Endothelial cell of umbilical vein (primary cell): ENCODE measurements at regions not wholly inside any gene's neighbourhood (a gene's known extent, or its start where the extent isn't known, plus 50 kb on each side); places are given as distances from the start of the nearest gene placed in this dataset.

Experiments used
- BruUV-seq: library from RNA; stranded (reverse); fragments of 400-500 nt; replicated peaks from 2 replicates; lab custom pipeline; 2021; lab: Mats Ljungman, UMichigan
- CTCF ChIA-PET: fragments of 300-600, 350-600 bp; sonication (Branson Sonifier 250); formaldehyde crosslinking; loops from one replicate; lab custom pipeline; 2021; ENCODE audit warnings: antibody characterized with exemption, inconsistent platforms; lab: Charles Lee
- POLR2A ChIA-PET: fragments of 300-600, 350-600 bp; sonication (Branson Sonifier 250); formaldehyde crosslinking; loops from one replicate; lab custom pipeline; 2021; ENCODE audit warnings: antibody characterized with exemption, inconsistent platforms; lab: Charles Lee
- DNase-seq: peaks from one replicate; pipeline ENCODE4 v3.0.0-alpha.2; 2011; ENCODE audit warnings: low read depth, low spot score
- FAIRE-seq: peaks from 2 replicates; lab custom pipeline; 2011; peaks lifted over from hg19 to GRCh38; lab: Jason Lieb, UNC
- H2AFZ ChIP-seq: 2 replicates; pipeline ENCODE4 v1.6.0; 2012; ENCODE audit warnings: low read depth, low read length, control low read depth, inconsistent platforms
- H3K27ac ChIP-seq: 2 replicates; pipeline ENCODE4 v1.5.1; 2011; ENCODE audit warnings: low read depth, mild to moderate bottlenecking, control low read depth, low read length, moderate library complexity; ENCODE audit not compliant: insufficient read depth
- H3K27me3 ChIP-seq, 2 experiments: 2 replicates each; pipeline versions ENCODE4 v1.6.0 to v1.6.1; 2011; ENCODE audit warnings: low read length in 2 of 2, mixed read lengths in 1 of 2; ENCODE audit not compliant: control insufficient read depth in 2 of 2, insufficient read depth in 2 of 2
- H3K36me3 ChIP-seq, 2 experiments: 2 replicates in 1 of 2; 3 replicates in 1 of 2; pipeline ENCODE4 v1.5.1; 2011; ENCODE audit warnings: low read length in 2 of 2, mild to moderate bottlenecking in 1 of 2, moderate library complexity in 1 of 2; ENCODE audit not compliant: control insufficient read depth in 2 of 2, insufficient read depth in 2 of 2; ENCODE audit errors: extremely low read depth in 1 of 2
- H3K4me1 ChIP-seq: 3 replicates; pipeline ENCODE4 v1.5.1; 2011; ENCODE audit warnings: mild to moderate bottlenecking, low read length; ENCODE audit not compliant: control insufficient read depth, insufficient read depth; ENCODE audit errors: extremely low read depth
- H3K4me2 ChIP-seq: 2 replicates; pipeline ENCODE4 v1.6.1; 2011; ENCODE audit warnings: low read length, control low read depth, mixed read lengths; ENCODE audit not compliant: insufficient read depth
- H3K4me3 ChIP-seq, 3 experiments: fragments of 200-600 bp in 1 of 3; sonication (generic), shearing (Covaris generic) in 1 of 3; replicated peaks in 1 of 3; 2 replicates each; pipeline ENCODE4 v1.5.1; 2011 to 2016; ENCODE audit warnings: control low read depth in 3 of 3, low read length in 3 of 3, mild to moderate bottlenecking in 2 of 3, inconsistent platforms in 1 of 3, low read depth in 1 of 3, moderate library complexity in 1 of 3; ENCODE audit not compliant: insufficient read depth in 1 of 3
- H3K79me2 ChIP-seq: 2 replicates; pipeline ENCODE4 v1.6.0; 2012; ENCODE audit warnings: low read length, inconsistent platforms; ENCODE audit not compliant: control insufficient read depth, insufficient read depth
- H3K9ac ChIP-seq: replicated peaks from 2 replicates; pipeline ENCODE3; 2011; ENCODE audit warnings: low read length, control low read depth; ENCODE audit not compliant: insufficient read depth; ENCODE audit errors: extremely low read depth
- H3K9me1 ChIP-seq: replicated peaks from 3 replicates; pipeline ENCODE4 v1.6.0; 2011; ENCODE audit warnings: mild to moderate bottlenecking, low read length; ENCODE audit not compliant: control insufficient read depth, insufficient read depth; ENCODE audit errors: extremely low read depth
- H3K9me3 ChIP-seq: replicated peaks from 2 replicates; pipeline ENCODE4 v1.5.1; 2012; ENCODE audit warnings: low read length, inconsistent platforms; ENCODE audit not compliant: control insufficient read depth, insufficient read depth
- H4K20me1 ChIP-seq: replicated peaks from 2 replicates; pipeline ENCODE3; 2011; ENCODE audit warnings: mild to moderate bottlenecking, low read length; ENCODE audit not compliant: control insufficient read depth, insufficient read depth; ENCODE audit errors: extremely low read depth
- CTCF ChIP-seq, 2 donors: IDR thresholded peaks; 1 replicate in 1 of 2; 2 replicates in 1 of 2; pipeline ENCODE4 v1.5.1; 2011; ENCODE audit warnings: low read length in 2 of 2, mild to moderate bottlenecking in 2 of 2, moderate library complexity in 2 of 2, control low read depth in 1 of 2, inconsistent platforms in 1 of 2, low read depth in 1 of 2; ENCODE audit not compliant: insufficient read depth in 1 of 2; ENCODE audit errors: extremely low read depth in 1 of 2
- EZH2 ChIP-seq: IDR thresholded peaks from 2 replicates; pipeline ENCODE4 v1.6.1; 2012; ENCODE audit warnings: borderline replicate concordance, low read depth, mild to moderate bottlenecking, moderate library complexity, low read length, inconsistent platforms; ENCODE audit not compliant: severe bottlenecking
- FOS ChIP-seq: IDR thresholded peaks from 2 replicates; pipeline ENCODE4 v1.6.1; 2011; ENCODE audit warnings: mild to moderate bottlenecking, low read length, moderate library complexity, borderline replicate concordance; ENCODE audit not compliant: insufficient read depth
- GATA2 ChIP-seq: IDR thresholded peaks from 2 replicates; pipeline ENCODE4 v1.7.0; 2011; ENCODE audit warnings: low read depth, mild to moderate bottlenecking, moderate library complexity, mixed read lengths, low read length; ENCODE audit not compliant: insufficient read length, insufficient read depth
- JUN ChIP-seq: IDR thresholded peaks from 2 replicates; pipeline ENCODE4 v1.6.1; 2011; ENCODE audit warnings: borderline replicate concordance, low read depth; ENCODE audit not compliant: insufficient read length, insufficient read depth
- MAX ChIP-seq: IDR thresholded peaks from 2 replicates; pipeline ENCODE4 v1.6.1; 2011; ENCODE audit not compliant: insufficient read depth, insufficient read length
- MYC ChIP-seq: IDR thresholded peaks from one replicate; pipeline ENCODE4 v1.6.1; 2011; ENCODE audit warnings: mild to moderate bottlenecking, low read depth, low read length
- POLR2A ChIP-seq: IDR thresholded peaks from 2 replicates; pipeline ENCODE4 v1.6.1; 2012; ENCODE audit warnings: low read depth, mild to moderate bottlenecking, control low read depth, low read length
- POLR2AphosphoS5 ChIP-seq: IDR thresholded peaks from 2 replicates; pipeline ENCODE4 v1.6.1; 2012; ENCODE audit warnings: low read depth, mild to moderate bottlenecking, control low read depth, low read length, moderate library complexity; ENCODE audit not compliant: insufficient read depth
- dilution Hi-C: fragments of 300-500 bp; cut with MboI; formaldehyde crosslinking; loops from one replicate; pipeline ENCODE4 v1.15.0; 2019; ENCODE audit warnings: low sequenced_read_pairs; ENCODE audit not compliant: extremely low pct_ligation_motif_present
- intact Hi-C: fragments of 100-400 bp; cut with micrococcal nuclease; formaldehyde crosslinking; loops from one replicate; pipeline ENCODE4 v1.10.0; 2022

GRCh38 chr18:30208546-30208945 is 834.0 kb downstream of the DSC3 start:
- H3K9me1 ChIP-seq, result no peaks in the 10 kb centered on the region
- no peak overlapping the region for H3K9ac ChIP-seq
- peaks cover 4% of the 10 kb centered on the region for H3K9me3 ChIP-seq
- TF ChIP-seq POLR2AphosphoS5 (no peak), CTCF (IDR thresholded peaks at IDR 0.05; ENCODE audit: extremely low read depth in 1 of 2, insufficient read depth in 1 of 2, low read depth in 1 of 2, low read length in 2 of 2) (no peak), POLR2A (no peak), MYC (no peak), EZH2 (no peak), GATA2 (no peak), JUN (no peak), MAX (no peak), FOS (no peak)
- H3K4me3 ChIP-seq, result no peak overlapping the region
- BruUV-seq, result no TSS peak
- H3K79me2 ChIP-seq, result no peaks in the 10 kb centered on the region
- DNase-seq (no peak), FAIRE-seq (no peak)
- CTCF ChIA-PET, result no interaction called here
- H3K4me1 ChIP-seq, result no peaks in the 10 kb centered on the region
- no peak overlapping the region for H2AFZ ChIP-seq
- no peaks in the 10 kb centered on the region for H3K27me3 ChIP-seq
- no peaks in the 10 kb centered on the region for H4K20me1 ChIP-seq
- POLR2A ChIA-PET, result no interaction called here
- intact Hi-C loops (no loop called here), dilution Hi-C loops (no loop called here)
- no peak overlapping the region for H3K27ac ChIP-seq
- no peaks in the 10 kb centered on the region for H3K36me3 ChIP-seq
- H3K4me2 ChIP-seq, result no peak overlapping the region
